WTC11 (cell line): ENCODE measurements at regions not wholly inside any gene's neighbourhood (a gene's known extent, or its start where the extent isn't known, plus 50 kb on each side); places are given as distances from the start of the nearest gene placed in this dataset.

ENCODE experiments used
- ATAC-seq: fragments of 200-7000 bp; cut with Tn5 transposase; 2 replicates; pipeline ENCODE4 v1.10.0; 2021; ENCODE audit warnings: mild to moderate bottlenecking, moderate library complexity
- CTCF ChIA-PET: fragments of 300-600 bp; sonication (Branson Sonifier 250); formaldehyde crosslinking; loops from one replicate; lab custom pipeline; 2021; ENCODE audit warnings: antibody characterized with exemption; lab: Charles Lee
- POLR2A ChIA-PET: fragments of 350-600 bp; sonication (Branson Sonifier 250); formaldehyde crosslinking; loops from one replicate; lab custom pipeline; 2021; ENCODE audit warnings: antibody characterized with exemption; lab: Charles Lee
- DNase-seq: peaks from one replicate; pipeline ENCODE4 v3.0.0; 2021; ENCODE audit warnings: low spot score
- H3K27ac Mint-ChIP-seq: 2 replicates; pipeline ENCODE4 v1.8.0; 2021; ENCODE audit warnings: mixed read lengths
- H3K27me3 Mint-ChIP-seq: 2 replicates; pipeline ENCODE4 v1.8.0; 2021; ENCODE audit warnings: low read depth, mild to moderate bottlenecking, moderate library complexity, mixed read lengths
- H3K36me3 Mint-ChIP-seq: 2 replicates; pipeline ENCODE4 v1.8.0; 2021; ENCODE audit warnings: mixed read lengths
- H3K4me1 Mint-ChIP-seq: 2 replicates; pipeline ENCODE4 v1.8.0; 2022; ENCODE audit warnings: mixed read lengths
- H3K4me3 Mint-ChIP-seq: 2 replicates; pipeline ENCODE4 v1.8.0; 2021; ENCODE audit warnings: mild to moderate bottlenecking, moderate library complexity, mixed read lengths
- H3K9me3 Mint-ChIP-seq: 2 replicates; pipeline ENCODE4 v1.8.0; 2021; ENCODE audit warnings: mixed read lengths
- EMX1 ChIP-seq: fragments of 250-450 bp; sonication (Bioruptor Pico); IDR thresholded peaks from 2 replicates; pipeline ENCODE4 v1.8.0; 2021; ENCODE audit warnings: mild to moderate bottlenecking
- FOXP1 ChIP-seq: sonication (generic); formaldehyde crosslinking; IDR thresholded peaks from 2 replicates; pipeline ENCODE4 v1.8.0; 2022; ENCODE audit warnings: missing genetic modification reagents, mild to moderate bottlenecking, moderate library complexity, borderline replicate concordance
- HMGA2 ChIP-seq: fragments of 250-450 bp; sonication (Bioruptor Pico); IDR thresholded peaks from 2 replicates; pipeline ENCODE4 v1.4.0; 2021; ENCODE audit warnings: mild to moderate bottlenecking, moderate library complexity
- KAT7 ChIP-seq: sonication (generic); formaldehyde crosslinking; IDR thresholded peaks from 2 replicates; pipeline ENCODE4 v1.8.1; 2023; ENCODE audit warnings: missing genetic modification reagents, mild to moderate bottlenecking, borderline replicate concordance
- NFE2L1 ChIP-seq: sonication (generic); formaldehyde crosslinking; IDR thresholded peaks from 2 replicates; pipeline ENCODE4 v1.8.1; 2023; ENCODE audit warnings: missing genetic modification reagents
- TCF7 ChIP-seq: sonication (generic); formaldehyde crosslinking; IDR thresholded peaks from 2 replicates; pipeline ENCODE4 v1.8.0; 2022; ENCODE audit warnings: mild to moderate bottlenecking, low read depth, missing genetic modification reagents, moderate library complexity
- TEAD4 ChIP-seq: sonication (generic); formaldehyde crosslinking; IDR thresholded peaks from 2 replicates; pipeline ENCODE4 v1.8.0; 2022; ENCODE audit warnings: mild to moderate bottlenecking, missing genetic modification reagents
- ZNF219 ChIP-seq: sonication (generic); formaldehyde crosslinking; IDR thresholded peaks from 2 replicates; pipeline ENCODE4 v1.8.0; 2023; ENCODE audit warnings: missing genetic modification reagents, mild to moderate bottlenecking, borderline replicate concordance
- ZNF317 ChIP-seq: sonication (generic); formaldehyde crosslinking; IDR thresholded peaks from 2 replicates; pipeline ENCODE4 v1.8.1; 2023; ENCODE audit warnings: low read depth, mild to moderate bottlenecking, moderate library complexity, missing genetic modification reagents, borderline replicate concordance
- TF ChIP-seq, protein P1 (sequence below): sonication (generic); formaldehyde crosslinking; conservative IDR thresholded peaks from 2 replicates; pipeline ENCODE4 v1.8.1; 2022; ENCODE audit warnings: mild to moderate bottlenecking, missing genetic modification reagents
- TF ChIP-seq, protein P2 (sequence below): fragments of 250-450 bp; sonication (Bioruptor Pico); IDR thresholded peaks from 2 replicates; pipeline ENCODE4 v1.9.0; 2021; ENCODE audit warnings: moderate library complexity, mild to moderate bottlenecking, inconsistent platforms, borderline replicate concordance
- TF ChIP-seq, protein P3 (sequence below): sonication (generic); formaldehyde crosslinking; IDR thresholded peaks from 2 replicates; pipeline ENCODE4 v1.8.0; 2023; ENCODE audit warnings: mild to moderate bottlenecking, missing genetic modification reagents
- TF ChIP-seq, protein P4 (sequence below): sonication (generic); formaldehyde crosslinking; IDR thresholded peaks from 2 replicates; pipeline ENCODE4 v1.8.1; 2022; ENCODE audit warnings: low read depth, mild to moderate bottlenecking, moderate library complexity, missing genetic modification reagents, borderline replicate concordance
- TF ChIP-seq, protein P5 (sequence below): sonication (generic); formaldehyde crosslinking; IDR thresholded peaks from 2 replicates; pipeline ENCODE4 v1.8.1; 2022; ENCODE audit warnings: low read depth, missing genetic modification reagents, borderline replicate concordance
- TF ChIP-seq, protein P6 (sequence below): fragments of 250-450 bp; sonication (Bioruptor Pico); IDR thresholded peaks from 2 replicates; pipeline ENCODE4 v1.9.0; 2021; ENCODE audit warnings: mild to moderate bottlenecking
- TF ChIP-seq, protein P7 (sequence below): fragments of 250-450 bp; sonication (Bioruptor Pico); IDR thresholded peaks from 2 replicates; pipeline ENCODE4 v2.1.2; 2022; ENCODE audit warnings: mild to moderate bottlenecking, moderate library complexity

DNA sequence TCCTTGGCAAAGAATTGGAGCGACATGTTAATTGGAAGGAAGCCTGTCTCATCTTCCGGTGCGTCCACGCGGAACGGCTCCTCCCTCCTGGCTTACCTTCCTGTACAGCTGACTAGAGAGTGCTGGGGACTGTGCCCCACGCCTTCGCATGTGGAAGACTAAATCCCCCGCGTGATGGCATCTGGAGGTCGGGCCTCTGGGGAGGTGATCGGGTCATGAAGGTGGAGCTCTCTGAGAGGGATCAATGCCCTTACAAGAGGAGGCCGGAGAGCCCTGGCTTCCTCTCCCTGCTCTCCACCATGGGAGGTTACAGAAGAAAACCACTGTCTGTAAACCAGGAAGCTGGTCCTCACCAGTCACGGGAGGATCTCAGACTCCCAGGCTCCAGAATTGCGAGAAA is 104.1 kb upstream of the OTOS start:
- Mint-ChIP-seq H3K27me3 (peaks cover 4% of the 10 kb centered on the region; the same call in 1 of the 2 replicates), H3K36me3 (no peaks in the 10 kb centered on the region), H3K9me3 (peaks cover 3% of the 10 kb centered on the region), H3K4me3 (no peak overlapping the region), H3K4me1 (no peaks in the 10 kb centered on the region), H3K27ac (no peak overlapping the region)
- DNase-seq, result no peak
- no peak for ATAC-seq
- TF ChIP-seq ZNF219 (no peak), NFE2L1 (CRISPR knock-in tag) (no peak), TEAD4 (no peak)
- TF ChIP-seq, protein P1, sequence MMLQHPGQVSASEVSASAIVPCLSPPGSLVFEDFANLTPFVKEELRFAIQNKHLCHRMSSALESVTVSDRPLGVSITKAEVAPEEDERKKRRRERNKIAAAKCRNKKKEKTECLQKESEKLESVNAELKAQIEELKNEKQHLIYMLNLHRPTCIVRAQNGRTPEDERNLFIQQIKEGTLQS (CRISPR knock-in tag), result no peak
- POLR2A ChIA-PET, result no interaction called here
- CTCF ChIA-PET, result interaction anchor here (2.1 kb wide), 1 partner anchor 11 kb away, joined by 5 read pairs; no protein-coding TSS in a partner anchor

DNA sequence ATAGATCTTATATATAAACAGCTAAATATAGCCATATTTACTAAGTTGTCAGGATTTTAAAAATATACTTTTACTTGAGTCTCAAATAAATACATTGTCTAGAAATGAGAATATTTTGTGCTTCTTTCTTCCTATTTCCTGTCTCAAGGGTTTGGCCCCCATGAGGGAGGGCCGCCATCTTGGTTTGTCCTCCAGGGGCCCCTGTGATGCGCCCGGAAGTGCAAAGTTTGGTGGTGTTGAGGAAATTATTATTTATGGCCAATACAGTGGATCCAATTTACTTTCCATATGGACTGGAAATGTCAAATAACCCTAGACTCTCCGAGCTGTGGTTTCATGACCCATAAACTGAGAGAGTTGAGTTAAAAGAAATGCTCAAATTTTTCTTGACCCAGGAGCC is 104.7 kb upstream of the OTOS start:
- POLR2A ChIA-PET, result no interaction called here
- Mint-ChIP-seq H3K27me3 (peaks cover 4% of the 10 kb centered on the region; the same call in 1 of the 2 replicates), H3K9me3 (no peaks in the 10 kb centered on the region; the same call in 1 of the 2 replicates), H3K27ac (no peak overlapping the region), H3K4me1 (peaks cover 3% of the 10 kb centered on the region), H3K36me3 (no peaks in the 10 kb centered on the region), H3K4me3 (no peak overlapping the region)
- no peak for DNase-seq
- no peak for ATAC-seq
- TF ChIP-seq KAT7 (CRISPR knock-in tag) (no peak), TCF7 (no peak), HMGA2 (CRISPR knock-in tag) (no peak), EMX1 (CRISPR knock-in tag) (no peak), FOXP1 (CRISPR knock-in tag) (no peak), ZNF317 (CRISPR knock-in tag) (no peak), ZNF219 (no peak), NFE2L1 (CRISPR knock-in tag) (no peak)
- TF ChIP-seq, protein P2, sequence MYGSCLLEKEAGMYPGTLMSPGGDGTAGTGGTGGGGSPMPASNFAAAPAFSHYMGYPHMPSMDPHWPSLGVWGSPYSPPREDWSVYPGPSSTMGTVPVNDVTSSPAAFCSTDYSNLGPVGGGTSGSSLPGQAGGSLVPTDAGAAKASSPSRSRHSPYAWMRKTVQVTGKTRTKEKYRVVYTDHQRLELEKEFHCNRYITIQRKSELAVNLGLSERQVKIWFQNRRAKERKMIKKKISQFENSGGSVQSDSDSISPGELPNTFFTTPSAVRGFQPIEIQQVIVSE (CRISPR knock-in tag), result no peak
- TF ChIP-seq, protein P3, sequence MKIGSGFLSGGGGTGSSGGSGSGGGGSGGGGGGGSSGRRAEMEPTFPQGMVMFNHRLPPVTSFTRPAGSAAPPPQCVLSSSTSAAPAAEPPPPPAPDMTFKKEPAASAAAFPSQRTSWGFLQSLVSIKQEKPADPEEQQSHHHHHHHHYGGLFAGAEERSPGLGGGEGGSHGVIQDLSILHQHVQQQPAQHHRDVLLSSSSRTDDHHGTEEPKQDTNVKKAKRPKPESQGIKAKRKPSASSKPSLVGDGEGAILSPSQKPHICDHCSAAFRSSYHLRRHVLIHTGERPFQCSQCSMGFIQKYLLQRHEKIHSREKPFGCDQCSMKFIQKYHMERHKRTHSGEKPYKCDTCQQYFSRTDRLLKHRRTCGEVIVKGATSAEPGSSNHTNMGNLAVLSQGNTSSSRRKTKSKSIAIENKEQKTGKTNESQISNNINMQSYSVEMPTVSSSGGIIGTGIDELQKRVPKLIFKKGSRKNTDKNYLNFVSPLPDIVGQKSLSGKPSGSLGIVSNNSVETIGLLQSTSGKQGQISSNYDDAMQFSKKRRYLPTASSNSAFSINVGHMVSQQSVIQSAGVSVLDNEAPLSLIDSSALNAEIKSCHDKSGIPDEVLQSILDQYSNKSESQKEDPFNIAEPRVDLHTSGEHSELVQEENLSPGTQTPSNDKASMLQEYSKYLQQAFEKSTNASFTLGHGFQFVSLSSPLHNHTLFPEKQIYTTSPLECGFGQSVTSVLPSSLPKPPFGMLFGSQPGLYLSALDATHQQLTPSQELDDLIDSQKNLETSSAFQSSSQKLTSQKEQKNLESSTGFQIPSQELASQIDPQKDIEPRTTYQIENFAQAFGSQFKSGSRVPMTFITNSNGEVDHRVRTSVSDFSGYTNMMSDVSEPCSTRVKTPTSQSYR (CRISPR knock-in tag), result no peak
- TF ChIP-seq, protein P4, sequence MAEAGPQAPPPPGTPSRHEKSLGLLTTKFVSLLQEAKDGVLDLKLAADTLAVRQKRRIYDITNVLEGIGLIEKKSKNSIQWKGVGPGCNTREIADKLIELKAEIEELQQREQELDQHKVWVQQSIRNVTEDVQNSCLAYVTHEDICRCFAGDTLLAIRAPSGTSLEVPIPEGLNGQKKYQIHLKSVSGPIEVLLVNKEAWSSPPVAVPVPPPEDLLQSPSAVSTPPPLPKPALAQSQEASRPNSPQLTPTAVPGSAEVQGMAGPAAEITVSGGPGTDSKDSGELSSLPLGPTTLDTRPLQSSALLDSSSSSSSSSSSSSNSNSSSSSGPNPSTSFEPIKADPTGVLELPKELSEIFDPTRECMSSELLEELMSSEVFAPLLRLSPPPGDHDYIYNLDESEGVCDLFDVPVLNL, result no peak
- TF ChIP-seq, protein P5, sequence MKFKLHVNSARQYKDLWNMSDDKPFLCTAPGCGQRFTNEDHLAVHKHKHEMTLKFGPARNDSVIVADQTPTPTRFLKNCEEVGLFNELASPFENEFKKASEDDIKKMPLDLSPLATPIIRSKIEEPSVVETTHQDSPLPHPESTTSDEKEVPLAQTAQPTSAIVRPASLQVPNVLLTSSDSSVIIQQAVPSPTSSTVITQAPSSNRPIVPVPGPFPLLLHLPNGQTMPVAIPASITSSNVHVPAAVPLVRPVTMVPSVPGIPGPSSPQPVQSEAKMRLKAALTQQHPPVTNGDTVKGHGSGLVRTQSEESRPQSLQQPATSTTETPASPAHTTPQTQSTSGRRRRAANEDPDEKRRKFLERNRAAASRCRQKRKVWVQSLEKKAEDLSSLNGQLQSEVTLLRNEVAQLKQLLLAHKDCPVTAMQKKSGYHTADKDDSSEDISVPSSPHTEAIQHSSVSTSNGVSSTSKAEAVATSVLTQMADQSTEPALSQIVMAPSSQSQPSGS (CRISPR knock-in tag), result no peak
- TF ChIP-seq, protein P6, sequence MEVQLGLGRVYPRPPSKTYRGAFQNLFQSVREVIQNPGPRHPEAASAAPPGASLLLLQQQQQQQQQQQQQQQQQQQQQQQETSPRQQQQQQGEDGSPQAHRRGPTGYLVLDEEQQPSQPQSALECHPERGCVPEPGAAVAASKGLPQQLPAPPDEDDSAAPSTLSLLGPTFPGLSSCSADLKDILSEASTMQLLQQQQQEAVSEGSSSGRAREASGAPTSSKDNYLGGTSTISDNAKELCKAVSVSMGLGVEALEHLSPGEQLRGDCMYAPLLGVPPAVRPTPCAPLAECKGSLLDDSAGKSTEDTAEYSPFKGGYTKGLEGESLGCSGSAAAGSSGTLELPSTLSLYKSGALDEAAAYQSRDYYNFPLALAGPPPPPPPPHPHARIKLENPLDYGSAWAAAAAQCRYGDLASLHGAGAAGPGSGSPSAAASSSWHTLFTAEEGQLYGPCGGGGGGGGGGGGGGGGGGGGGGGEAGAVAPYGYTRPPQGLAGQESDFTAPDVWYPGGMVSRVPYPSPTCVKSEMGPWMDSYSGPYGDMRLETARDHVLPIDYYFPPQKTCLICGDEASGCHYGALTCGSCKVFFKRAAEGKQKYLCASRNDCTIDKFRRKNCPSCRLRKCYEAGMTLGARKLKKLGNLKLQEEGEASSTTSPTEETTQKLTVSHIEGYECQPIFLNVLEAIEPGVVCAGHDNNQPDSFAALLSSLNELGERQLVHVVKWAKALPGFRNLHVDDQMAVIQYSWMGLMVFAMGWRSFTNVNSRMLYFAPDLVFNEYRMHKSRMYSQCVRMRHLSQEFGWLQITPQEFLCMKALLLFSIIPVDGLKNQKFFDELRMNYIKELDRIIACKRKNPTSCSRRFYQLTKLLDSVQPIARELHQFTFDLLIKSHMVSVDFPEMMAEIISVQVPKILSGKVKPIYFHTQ, result no peak
- TF ChIP-seq, protein P7, sequence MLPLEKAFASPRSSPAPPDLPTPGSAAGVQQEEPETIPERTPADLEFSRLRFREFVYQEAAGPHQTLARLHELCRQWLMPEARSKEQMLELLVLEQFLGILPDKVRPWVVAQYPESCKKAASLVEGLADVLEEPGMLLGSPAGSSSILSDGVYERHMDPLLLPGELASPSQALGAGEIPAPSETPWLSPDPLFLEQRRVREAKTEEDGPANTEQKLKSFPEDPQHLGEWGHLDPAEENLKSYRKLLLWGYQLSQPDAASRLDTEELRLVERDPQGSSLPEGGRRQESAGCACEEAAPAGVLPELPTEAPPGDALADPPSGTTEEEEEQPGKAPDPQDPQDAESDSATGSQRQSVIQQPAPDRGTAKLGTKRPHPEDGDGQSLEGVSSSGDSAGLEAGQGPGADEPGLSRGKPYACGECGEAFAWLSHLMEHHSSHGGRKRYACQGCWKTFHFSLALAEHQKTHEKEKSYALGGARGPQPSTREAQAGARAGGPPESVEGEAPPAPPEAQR, result no peak
- CTCF ChIA-PET, result interaction anchor here (2.1 kb wide), 1 partner anchor 12 kb away, joined by 5 read pairs; no protein-coding TSS in a partner anchor
